Kidney glomerular epithelial cell (primary cell): ENCODE measurements at regions not wholly inside any gene's neighbourhood (a gene's known extent, or its start where the extent isn't known, plus 50 kb on each side); places are given as distances from the start of the nearest gene placed in this dataset.
"Not testable (repeated sequence)": the region's sequence is repeated elsewhere in the genome, so short reads cannot be mapped to it uniquely, and the experiment has no call there.

Experiments
- DNase-seq: peaks from one replicate; lab custom pipeline; 2025; lab: John Stamatoyannopoulos, UW

DNA sequence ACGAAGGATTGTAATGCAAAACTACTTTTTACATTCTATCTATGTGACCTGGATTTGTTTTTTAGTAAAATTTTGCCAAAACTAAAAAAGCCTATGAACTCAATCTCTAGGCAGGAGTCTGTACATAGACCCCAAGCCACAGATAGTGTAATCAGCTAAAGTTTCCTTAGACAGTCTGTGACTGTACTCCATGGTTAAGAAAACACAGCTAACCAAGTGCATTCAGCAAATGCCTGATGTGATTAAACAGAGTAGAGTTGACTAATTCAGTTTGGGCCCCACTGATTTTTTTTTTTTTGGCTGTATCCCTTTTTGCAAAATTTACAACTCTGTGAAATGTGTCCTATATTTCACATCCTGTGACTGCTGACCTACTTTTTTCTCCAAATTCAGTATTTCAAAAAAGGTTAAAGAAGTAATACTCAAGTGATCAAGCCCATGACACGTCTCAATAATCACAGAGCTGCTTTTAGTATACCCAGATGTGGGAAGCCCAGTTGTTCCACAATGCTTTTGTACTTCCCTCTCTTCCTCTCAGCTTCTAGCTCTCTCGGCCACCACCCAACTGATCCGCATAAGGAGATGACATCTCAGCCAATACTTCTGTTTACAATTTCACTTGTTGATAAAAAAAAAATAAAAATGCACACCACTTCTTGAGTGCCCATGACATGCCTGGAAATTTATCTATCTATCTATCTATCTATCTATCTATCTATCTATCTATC is 108.8 kb upstream of the TBX18 start:
- no peak for DNase-seq

DNA sequence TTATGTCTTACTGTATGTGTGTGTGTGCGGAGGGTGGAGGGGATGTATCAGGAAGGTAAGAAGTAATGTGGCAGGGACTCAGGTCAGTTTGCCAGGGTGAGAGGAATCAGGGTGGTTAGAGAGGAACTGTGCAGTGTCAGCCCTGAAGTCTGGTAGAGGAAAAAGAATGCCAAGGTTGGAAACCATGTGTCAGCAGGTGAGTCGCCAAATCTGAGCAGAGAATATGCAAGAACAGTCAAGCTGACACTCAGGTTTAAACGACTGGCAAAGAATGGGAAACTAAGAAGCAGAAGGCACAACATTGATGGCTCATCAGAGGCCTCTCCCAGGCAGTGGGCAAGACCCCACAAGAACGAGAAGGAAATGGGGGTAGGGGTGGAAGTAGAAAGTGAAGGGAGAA is 107.5 kb upstream of the TBX18 start:
- no peak for DNase-seq

DNA sequence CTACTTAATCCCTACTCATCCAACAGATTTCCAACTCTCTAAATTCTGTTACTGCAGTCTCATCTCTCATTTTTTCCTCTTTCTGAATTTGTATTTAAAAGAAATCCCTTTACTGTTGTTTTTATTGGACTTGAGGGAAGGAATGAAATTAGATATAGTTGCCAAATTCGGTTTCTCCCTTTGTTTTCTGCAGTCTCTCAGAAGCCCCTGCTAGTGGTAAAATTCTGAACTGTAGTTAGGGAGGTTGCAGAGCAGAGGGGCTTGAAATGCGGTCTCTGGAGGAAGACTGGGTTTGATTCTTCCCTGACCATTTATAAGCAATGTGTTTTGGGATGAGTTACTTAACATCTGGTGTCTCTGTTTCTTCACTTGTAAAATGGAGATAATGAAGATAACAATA is 106.3 kb upstream of the TBX18 start:
- no peak for DNase-seq

DNA sequence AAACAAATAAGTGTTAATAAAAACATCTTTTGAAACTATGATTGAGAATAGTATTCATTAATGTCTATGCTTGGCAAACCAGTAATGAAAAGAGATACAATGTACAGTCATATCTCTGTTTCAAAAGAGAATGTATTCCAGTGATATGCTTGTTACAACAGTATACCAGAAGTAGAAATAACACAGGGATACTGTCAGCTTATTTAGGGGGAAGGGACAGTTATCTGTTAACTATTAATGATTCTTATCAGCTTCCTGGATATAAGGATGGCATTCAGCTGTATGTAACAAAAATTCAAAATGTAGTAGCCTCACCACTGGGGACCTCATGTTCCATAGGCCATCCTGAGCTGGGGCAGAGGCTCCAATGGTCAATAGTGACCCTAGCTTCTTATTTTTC is 103.8 kb upstream of the TBX18 start:
- no peak for DNase-seq

DNA sequence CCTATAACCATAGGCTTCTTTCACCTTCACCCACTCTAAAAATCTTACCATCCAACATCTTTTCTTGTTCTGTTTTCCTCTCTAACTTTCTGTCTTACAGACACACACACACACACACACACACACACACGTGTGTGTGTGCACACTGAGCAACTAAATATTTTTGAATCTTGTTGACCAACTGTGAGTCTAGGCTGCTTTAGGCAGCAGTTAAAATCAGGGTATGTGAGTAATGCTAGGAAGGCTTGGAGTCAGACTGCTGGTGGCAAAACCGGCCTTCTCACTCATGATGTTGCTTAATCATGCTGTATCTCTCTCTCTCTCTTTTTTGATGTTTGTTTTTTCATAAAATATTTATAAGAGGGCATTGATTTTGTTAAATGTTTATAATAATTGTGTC is 103.1 kb upstream of the TBX18 start:
- DNase-seq, result no peak

DNA sequence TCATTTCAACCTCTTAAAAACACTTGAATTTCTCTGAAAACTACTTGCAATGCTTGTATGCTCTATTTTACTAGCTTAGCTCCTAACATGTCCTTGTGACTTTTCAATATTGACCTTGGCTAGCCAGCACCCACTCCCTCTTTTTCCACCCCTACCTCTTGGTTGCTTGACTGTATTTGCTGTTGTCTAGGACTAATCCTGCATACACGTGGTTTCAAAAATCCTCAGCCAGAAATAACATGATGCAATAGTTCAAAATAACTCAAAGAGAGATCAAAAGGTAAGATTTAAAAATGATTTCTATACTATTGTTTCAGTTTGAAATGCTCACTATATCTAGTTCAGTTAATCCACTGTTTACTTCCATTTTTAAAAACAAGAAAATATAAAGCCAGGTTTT is 102.3 kb upstream of the TBX18 start:
- DNase-seq, result no peak

DNA sequence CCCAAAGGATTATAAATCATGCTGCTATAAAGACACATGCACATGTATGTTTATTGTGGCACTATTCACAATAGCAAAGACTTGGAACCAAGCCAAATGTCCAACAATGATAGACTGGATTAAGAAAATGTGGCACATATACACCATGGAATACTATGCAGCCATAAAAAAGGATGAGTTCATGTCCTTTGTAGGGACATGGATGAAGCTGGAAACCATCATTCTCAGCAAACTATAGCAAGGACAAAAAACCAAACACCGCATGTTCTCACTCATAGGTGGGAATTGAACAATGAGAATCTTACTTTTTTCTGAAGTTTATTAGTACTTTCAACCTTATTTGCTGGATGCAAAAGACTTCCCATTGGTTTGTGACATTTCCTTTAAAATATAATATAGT is 101.0 kb upstream of the TBX18 start:
- not testable (repeated sequence) for DNase-seq

DNA sequence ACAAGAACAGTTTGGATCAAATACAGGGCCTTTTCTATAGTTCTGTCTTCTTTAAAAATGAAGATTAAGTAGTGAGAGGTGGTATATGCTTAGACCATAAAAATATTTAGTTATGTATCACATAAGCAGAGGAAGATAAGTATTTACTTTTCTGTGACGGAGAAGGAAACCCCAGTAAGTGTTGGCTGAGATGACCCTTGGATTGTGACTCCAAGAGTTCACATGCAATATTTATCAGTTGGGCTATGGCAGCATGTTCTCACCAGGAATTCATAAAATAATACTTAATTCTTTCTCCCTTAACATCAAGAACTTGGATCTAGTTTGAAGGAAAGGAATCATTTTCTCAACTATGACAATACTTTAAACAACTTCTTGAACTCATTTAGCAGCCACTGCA is 98.4 kb upstream of the TBX18 start:
- no peak for DNase-seq

DNA sequence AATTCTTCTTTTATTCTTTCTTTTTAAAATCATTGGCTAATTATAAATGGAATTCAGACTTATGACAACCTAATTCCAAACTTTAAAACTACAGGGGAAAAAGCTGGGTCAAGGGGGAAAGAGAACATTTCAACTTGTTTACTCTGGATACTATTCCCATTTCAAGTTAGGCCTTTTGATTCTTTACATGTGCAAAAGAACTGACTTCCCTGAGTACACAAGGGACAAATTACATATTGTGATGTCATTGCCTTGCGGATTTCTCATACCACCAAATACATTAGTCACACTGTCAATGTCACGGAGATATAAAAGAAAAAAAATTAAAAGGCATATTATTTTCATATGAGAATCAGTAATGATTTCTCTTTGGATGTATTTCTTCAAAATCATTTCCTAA is 96.5 kb upstream of the TBX18 start:
- no peak for DNase-seq

DNA sequence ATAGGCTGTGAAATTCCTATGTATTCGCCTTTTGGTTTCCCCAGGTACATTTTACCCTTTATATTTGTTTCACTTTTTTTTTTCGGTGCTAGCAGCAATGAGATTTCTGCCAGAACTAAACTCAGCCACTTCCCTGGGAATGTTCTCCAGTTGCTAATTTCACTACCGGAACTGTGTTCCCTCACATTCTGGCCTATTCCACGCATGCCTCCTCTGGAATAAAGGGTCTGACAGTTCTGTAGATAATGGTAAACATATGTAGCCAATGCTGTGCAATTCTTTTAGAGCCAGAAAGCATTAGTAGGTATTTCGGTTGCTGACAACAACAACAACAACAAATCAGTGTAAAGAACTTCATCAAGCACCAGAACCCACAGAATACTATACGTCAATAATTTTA is 96.1 kb upstream of the TBX18 start:
- DNase-seq, result no peak

DNA sequence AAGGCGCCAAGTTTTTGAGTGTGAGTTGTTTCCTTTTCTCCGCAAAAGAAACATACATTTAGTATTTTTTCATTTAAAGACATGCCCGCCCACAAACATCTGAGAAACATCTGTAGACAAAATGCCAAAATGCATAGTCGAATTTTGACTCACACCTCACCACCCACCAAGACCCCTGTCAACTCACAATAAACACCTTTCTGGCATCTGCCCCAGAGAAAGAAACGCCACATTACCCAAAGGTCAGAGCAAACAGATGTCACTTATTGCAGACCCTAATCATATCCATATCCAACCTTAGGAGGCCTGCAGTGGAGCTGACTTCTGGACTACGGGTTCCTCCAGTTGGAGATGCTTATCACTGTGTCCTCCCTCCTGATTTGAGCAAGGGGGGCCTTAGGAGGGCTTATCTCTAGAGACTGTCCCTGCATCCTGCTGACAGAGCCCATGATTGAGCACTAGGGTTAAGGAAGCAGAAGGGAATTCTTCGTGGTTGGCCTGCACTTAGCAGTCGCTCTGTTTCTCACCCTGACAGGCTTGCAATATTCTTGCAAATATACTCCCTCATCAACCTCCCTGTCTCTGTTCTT is 90.5 kb upstream of the TBX18 start:
- no peak for DNase-seq

DNA sequence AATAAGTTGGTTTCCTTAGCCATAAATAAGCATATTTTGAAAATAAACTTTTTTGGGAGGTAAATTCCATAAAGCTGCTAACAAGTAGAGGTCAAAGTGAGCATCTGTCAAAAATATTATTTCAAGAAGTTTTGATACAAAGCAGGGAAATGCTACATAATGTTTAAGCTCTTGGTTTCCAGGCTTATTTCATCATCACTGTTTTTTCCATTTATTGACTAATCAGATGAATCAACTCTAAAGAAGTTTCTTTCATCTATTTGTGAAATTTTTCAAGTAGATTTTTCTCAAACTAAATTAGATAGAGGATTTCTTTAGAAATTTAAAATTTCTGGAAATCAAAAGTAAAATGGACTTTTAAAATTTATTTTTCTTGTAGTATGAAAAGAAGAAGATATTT is 89.5 kb upstream of the TBX18 start:
- DNase-seq, result no peak

DNA sequence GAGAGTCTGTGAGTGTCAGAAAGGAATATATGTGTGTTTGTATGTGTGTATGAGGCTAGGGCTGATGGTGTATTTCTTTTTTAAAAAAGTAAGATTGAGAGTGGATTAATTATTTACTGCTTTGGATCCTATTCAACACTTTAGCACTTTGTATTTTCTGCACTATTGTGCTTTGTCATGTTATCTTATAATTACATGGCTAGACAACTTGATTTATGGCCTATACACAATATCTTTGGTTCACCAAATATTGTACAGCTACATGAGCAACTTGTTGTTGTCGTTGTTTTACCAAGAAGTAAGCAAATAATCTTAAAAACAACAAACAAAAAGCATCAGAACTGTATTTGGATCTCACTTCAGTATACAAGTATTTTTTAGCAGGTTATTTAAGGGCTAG is 84.6 kb upstream of the TBX18 start:
- DNase-seq, result no peak

DNA sequence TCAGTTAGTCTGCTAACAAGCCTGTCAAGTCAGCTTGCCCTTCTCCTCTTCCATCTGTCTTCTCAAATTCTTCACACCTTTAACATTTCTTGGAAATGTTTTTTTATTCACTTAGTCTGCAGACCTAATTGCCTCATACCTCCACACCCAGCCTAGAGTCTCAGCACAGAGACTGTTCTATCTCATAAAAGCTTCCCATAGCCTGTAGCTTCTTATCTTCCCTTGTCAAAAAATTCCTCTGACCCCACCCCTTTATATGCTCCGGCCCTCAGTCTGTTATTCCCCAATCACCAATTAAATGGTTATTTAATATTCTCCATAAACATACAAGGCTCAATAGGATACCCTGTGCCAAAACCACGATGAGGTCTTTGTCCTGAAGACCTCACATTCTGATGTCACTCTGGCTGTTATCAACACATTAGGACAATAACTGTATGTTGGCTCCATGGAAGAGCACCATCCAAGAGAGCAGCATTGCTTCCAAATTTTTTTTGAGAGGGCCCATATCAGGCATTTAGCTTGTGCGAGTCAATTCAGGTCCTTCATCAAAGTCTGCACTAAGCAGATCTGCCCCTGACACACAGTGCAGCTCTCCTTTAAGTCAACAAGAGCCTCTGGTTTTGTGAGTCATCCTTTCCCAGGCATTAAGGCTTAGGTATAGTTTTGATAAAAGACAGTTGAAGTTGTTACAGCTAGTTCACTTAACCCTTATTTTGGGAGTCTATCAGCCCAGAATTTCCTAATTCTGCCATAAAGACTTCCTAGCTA is 83.2 kb upstream of the TBX18 start:
- no peak for DNase-seq

DNA sequence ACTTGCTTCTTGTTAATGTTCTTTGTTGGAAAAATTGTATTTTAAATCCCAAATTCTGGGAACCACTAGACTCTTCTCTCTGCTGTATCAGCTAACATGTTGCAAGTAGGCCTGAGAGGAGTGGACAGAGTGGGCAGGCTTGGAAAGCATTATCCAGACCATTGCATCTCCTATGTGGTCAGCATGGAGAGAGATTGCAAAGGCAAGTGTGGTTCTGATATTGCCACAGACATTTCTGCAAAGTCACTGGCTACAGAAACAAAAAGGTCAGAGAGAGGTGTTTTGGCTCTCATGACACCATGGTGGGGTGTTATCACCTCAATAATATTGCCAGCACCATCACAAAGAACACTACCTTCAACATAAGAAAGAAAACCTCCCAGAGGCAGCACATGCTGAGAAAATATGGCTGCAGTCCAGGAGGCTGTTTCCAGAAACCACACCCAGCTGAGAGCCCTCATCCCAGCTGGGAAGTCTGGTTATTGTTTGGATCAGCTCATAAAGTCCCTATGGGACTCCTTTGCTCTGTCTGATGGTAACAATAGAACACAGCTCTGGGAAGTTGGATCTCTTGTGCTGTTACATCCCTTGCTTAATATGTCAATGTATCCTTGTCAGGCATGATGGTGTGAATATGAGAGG is 78.2 kb upstream of the TBX18 start:
- no peak for DNase-seq

DNA sequence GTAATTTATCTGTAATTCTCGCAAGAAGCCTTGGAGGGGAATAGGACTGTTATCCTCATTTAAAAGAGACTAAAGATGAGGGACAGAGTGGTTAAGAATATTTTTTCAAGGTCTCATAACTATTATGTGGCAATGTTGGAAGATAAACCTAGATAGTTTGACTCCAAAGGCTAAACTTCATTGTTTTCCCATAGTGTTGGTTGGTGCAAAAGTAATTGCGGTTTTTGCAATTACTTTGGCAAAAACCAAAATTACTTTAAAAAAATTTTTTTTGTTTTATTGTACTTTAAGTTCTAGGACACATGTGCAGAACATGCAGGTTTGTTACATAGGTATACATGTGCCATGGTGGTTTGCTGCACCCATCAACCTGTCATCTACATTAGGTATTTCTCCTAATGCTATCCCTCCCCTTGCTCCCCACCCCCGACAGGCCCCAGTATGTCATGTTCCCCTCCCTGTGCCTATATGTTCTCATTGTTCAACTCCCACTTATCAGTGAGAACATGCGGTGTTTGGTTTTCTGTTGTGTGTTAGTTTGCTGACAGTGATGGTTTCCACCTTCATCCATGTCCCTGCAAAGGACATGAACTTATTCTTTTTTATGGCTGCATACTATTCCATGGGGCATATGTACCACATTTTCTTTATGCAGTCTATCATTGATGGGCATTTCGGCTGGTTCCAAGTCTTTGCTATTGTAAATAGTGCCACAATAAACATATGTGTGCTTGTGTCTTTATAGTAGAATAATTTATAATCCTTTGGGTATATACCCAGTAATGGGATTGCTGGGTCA is 72.9 kb upstream of the TBX18 start:
- DNase-seq, result not testable (repeated sequence)

DNA sequence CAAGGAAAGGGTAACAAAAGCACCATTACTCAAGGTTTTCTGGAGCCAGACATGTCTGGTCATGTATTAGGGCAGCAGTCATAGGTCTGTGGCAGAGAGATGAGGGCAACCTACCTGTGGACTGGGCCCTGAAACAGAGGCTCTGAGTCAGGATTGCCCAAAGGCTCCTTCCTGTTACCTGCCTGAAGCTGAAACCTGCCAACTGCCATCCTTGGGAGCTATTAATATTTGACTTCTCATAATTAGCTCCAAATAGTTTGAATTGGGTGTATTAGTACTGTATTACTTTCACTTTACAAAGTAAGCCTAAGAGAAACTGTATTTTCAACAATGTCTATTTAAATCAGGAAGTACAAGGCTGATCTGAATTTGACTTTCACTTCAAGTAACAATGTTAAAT is 72.0 kb upstream of the TBX18 start:
- no peak for DNase-seq

DNA sequence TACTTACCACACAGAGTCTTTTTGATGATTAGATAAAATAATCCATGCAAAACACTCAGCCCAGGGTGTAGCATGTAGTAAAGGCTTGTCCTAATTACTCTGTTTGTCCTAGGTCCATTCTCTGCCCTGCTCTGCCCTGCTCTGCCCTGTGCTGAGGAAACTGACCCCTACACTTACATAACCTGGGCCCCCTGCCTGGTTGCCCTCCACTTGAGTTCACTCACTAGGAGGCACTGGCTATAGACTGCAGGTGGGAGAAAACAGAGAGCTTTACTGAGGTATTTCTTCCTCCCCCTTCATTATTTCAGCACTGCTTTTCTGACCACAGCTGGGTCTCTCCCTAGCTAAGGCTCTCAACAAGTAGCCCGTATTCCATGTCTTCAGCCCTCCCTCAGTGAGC is 70.9 kb upstream of the TBX18 start:
- DNase-seq, result no peak

DNA sequence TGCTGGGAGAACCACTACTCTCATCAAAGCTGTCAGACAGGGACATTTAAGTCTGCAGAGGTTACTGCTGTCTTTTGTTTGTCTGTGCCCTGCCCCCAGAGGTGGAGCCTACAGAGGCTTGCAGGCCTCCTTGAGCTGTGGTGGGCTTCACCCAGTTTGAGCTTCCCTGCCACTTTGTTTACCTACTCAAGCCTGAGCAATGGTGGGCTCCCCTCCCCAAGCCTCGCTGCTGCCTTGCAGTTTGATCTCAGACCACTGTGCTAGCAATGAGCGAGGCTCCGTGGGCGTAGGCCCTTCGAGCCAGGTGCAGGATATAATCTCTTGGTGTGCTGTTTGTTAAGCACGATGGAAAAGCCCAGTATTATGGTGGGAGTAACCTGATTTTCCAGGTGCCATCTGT is 67.5 kb upstream of the TBX18 start:
- DNase-seq, result not testable (repeated sequence)

DNA sequence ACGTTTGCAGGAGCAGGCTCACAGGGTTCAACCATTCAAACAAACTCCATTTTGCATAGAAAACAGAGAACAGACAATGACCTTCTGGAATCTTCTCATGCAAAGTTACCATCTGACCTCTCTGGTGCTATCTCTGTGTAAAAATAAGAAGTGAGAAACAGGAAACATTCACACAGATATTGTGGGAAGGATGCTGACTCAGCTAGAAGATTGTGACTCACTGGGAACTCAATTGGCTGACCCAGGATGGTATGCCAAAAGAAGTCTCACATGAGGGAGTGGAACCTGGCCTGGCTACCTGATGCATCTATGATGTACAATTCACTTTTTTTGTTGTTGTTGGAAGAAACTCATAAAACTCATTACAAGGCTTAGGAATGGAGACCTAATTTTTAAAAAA is 61.1 kb upstream of the TBX18 start:
- peak; percentile 41 for DNase-seq

DNA sequence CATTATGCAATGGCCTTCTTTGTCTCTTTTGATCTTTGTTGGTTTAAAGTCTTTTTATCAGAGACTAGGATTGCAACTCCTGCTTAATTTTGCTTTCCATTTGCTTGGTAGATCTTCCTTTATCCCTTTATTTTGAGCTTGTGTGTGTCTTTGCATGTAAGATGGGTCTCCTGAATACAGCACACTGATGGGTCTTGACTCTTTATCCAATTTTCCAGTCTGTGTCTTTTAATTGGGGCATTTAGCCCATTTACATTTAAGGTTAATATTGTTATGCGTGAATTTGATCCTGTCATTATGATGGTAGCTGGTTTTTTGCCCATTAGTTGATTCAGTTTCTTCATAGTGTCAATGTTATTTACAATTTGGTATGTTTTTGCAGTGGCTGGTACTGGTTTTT is 56.9 kb upstream of the TBX18 start:
- not testable (repeated sequence) for DNase-seq

DNA sequence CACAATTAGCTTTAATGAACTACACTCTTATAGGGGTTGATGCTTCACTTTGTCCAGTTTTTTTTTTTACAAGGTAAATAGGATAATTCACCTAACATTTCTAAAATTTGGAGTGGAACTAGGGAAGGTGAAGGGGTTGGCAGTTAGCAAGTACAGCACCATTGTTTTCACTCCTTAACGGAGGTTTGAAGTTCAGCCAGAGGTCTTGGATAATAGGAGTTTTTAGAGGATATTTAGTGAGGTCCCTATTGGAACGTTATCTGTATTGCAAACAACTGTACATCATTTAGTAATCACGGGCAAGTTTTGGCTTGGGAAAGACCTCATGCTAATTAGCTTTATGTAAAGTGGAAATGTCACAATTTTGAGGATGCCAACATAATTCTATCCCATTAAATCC is 52.3 kb upstream of the TBX18 start:
- DNase-seq, result no peak
